Activated T-helper 1 cell treated with Interleukin-2 at 50 U/mL for 16 hours (primary cell): ENCODE measurements at regions not wholly inside any gene's neighbourhood (a gene's known extent, or its start where the extent isn't known, plus 50 kb on each side); places are given as distances from the start of the nearest gene placed in this dataset.

Experiments
- DNase-seq: peaks from one replicate; pipeline ENCODE4 v3.0.0-alpha.2; 2020; ENCODE audit warnings: low read depth

DNA sequence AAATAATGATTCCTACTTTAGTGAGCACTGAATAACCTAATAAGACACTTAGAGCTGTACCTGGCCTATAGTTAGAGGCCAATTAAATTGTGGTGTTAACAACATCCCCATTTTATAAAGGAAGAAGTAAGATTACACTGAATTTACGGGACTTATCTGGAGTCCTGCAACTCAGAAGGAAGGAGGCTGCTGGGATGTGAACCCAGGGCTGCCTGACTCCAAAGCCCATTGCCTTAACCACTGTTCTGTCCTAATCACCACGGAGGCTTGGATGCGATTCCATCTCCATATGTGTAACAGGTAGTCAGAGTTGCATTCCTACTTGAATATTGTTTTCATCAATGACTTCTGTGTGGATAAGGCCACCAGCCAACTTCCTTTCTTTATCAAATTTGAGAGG, 168.9 kb downstream of the SOCS6 start:
- no peak for DNase-seq

GRCh38 chr18:70457223-70457622, 168.4 kb downstream of the SOCS6 start:
- DNase-seq: no peak

DNA sequence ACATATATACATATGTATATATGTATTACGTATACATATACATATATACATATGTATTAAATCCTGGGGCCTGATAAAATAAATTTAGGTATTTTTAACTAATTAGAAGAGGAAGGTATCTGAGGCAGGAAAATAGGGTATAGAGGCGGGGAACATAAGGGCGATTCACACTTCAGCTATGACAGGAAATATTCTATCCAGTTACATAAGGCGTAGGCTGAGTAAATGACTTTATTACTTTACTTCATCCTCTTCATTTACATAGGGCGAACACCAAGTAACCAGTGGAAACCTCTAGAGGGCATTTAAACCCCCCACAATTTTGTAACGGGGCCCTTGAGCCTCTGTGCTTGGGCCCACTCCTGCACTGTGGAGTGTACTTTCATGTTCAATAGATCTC, 167.5 kb downstream of the SOCS6 start:
- DNase-seq: no peak

DNA sequence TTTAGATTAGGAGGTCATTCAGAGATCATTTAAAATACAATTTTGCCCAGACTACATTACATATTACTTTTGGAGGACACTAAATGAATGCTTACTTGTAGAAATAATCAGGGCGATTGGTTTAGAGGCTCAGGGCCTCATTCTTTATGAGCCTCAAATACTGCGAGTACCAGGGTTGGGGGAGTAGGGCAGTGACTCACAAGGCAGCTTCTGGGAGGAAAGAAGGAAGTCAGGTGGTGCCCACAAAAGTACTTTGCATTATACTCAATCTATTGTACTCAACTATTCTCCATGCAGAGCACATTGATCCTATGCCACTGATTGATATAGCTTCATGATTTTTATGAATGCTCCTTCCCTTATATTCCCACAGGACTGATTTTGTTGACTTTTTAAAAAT, 166.9 kb downstream of the SOCS6 start:
- DNase-seq: no peak

DNA sequence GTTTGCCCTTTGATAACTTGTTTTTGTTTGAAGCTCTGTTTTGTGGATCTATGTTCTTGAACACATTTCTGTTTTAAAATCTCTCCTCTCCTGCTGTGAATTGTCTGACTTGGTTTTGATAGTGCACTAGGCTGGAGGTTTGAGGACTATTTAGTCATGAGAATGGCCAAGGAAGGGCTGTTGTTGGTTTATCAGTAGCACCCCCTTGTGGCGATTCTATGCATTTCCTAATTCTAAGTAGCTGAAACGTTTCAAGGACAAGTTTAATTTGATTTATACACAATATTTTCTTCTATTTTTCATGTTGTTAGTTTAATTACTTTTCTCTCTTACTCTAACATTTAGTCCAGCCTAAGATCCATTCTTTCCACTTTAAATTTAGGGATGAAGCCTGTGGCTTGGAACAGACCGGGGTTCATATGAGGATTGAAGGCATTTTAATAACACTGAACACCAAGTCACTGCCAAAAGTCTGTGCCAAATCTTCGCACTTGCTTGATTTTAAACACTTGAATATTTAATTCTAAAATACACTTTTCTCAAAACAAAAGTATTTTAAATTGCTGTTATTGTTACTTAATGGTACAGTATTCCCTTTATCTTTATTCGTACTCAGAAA, 166.0 kb downstream of the SOCS6 start:
- no peak for DNase-seq

GRCh38 chr18:70453058-70453775, 164.4 kb downstream of the SOCS6 start:
- no peak for DNase-seq

GRCh38 chr18:70452501-70452900, 163.7 kb downstream of the SOCS6 start:
- DNase-seq: no peak

DNA sequence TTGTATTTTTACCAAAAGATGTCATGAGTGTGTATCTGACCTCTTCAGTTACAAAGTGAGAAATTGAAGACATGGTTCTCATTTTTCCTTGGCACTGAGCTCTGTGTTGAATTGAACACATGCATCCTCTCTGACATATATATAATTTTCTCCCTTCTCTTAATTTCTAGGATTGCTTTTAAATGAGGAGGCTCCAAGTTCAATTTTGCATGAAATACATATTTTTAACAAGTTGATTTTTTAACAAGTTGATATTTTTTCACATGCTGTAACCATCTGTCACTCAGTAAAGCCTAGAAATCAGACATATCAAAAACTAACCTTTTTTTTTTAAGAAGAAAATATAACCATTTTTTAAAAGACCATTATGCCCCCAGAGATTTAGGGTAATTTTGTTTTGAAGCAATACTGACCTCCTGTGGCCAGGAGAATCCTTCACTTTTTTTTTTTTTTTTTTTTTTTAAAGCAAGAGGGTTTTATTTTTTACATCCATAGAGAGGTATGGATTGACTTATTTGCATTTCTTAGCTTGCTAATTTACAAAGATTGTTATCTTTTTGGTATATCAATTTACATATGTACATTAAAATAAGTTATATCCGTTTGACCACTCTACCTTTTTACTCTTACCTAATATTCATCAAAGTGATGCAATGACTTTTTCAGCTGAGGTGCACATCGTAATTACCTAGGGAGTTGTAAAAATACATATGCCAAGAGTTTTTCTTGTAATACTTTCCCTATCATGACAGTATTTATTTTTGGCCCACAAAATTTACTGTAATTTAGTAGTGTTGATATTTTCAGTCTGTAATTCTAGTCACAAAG, 161.8 kb downstream of the SOCS6 start:
- DNase-seq: no peak

GRCh38 chr18:70448588-70448987, 159.7 kb downstream of the SOCS6 start:
- no peak for DNase-seq

- DNase-seq: no peak
Observed at GRCh38 chr18:70446063-70446462, 157.2 kb downstream of the SOCS6 start.

GRCh38 chr18:70442933-70443332, 154.1 kb downstream of the SOCS6 start:
- no peak for DNase-seq

GRCh38 chr18:70432804-70433400, 144.1 kb downstream of the SOCS6 start:
- DNase-seq: no peak

GRCh38 chr18:70431203-70431624, 142.4 kb downstream of the SOCS6 start:
- DNase-seq: no peak

- DNase-seq: no peak
Observed at GRCh38 chr18:70430501-70431173, 141.8 kb downstream of the SOCS6 start.

DNA sequence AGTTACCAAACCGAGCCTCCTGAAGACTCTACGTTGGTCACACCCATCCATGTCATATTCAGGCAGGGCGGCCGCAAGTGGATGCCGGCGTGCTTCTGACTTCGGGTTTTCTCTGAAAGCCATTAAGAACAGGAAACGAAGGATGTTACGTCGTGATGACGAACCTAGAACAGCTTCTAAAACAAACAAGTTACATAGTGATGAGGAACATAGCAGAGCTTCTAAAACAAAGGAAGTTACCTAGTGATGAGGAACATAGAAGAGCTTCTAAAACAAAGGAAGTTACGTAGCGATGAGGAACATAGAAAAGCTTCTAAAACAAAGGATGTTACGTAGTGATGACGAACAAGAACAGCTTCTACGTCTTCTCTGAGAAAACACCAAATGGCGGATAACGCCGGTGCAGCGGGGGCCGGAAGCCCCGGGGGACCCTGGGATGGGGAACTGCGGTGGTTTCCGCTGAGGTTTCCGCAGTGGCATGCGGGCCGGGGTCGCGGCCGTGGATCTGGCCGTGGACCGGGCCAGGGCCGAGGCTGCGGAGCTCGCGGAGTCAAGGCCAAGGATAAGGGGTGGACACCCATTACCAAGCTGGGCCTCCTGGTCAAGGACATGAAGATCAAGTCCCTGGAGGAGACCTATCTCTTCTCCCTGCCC, 141.1 kb downstream of the SOCS6 start:
- no peak for DNase-seq

DNA sequence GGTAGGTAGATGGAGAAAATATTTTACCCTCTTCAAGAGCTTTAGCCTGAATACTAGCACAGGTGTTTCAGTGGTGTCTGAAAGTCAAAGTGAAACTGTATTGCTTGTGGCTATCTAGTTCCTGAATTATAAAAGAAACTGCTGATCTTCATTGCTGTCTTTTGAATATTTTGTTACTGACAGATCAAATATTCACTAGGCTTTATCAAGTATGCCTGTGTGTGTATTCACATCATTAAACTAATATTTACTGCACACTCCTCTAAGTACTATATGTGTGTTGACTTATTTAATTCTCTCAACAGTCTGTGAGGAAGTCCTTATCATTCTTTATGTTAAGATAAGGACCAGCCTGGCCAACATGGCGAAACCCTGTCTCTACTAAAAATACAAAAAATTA, 139.6 kb downstream of the SOCS6 start:
- DNase-seq: no peak

DNA sequence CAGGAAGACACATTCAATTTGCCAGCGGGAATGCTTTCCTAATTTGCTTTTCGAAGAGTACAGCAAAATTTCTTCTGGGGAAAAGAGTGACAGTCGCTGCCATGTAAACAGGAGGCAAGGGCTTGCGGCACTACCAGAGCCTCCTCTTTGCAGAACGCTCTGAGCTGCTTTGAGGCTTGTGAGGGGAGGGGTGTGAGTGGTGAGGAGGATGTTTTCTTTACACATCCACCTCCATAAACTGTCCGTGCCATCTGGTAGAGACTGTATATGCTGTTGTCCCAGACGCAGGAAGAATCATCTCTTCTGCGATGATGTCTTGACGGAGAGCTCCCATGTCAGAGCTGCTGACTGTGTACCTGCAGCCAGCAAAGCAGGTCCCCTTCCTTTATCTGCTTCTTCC, 138.0 kb downstream of the SOCS6 start:
- no peak for DNase-seq

DNA sequence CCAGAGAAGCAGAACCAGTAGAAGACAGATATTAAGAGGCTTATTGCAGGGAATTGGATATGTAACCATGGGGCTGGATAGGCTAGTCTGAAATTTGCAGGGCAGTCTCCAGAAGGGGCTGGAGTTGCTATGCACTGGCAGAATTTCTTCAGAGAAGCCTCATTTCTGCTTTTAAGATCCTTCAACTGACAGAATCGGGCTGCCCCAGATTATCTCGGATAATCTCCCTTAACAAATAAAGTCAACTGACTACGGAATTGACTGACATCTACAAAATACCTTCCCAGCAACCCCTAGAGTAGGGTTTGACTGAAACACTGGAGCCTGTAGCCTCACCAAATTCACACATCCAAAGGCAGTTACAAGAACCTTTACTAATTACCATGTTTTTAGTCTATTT, 136.4 kb downstream of the SOCS6 start:
- no peak for DNase-seq

GRCh38 chr18:70423988-70424387, 135.1 kb downstream of the SOCS6 start:
- no peak for DNase-seq

DNA sequence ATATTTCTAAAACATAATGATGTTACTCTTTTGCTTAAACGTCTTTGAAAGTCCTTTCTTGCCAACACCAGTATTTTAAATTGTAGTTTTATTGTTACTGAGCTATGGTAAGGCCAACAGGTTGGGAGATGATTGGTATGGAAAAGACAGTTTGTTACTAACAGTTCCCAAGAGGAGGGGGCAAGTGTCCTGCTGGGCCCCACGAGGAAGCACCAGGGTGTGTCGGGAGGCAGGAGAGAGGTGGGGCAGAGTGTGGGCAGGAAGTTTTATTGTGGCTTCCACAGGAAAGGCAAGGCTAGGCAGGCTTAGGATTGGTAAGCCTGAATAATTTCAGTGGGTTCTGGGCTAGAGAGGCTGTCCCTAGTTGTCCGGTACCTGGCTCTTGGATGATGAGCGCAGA, 134.3 kb downstream of the SOCS6 start:
- DNase-seq: no peak

- no peak for DNase-seq
Observed at GRCh38 chr18:70422391-70422965, 133.6 kb downstream of the SOCS6 start.
